ENCODE measurements at regions not wholly inside any gene's neighbourhood (a gene's known extent, or its start where the extent isn't known, plus 50 kb on each side); places are given as distances from the start of the nearest gene placed in this dataset.

- no peak for DNase-seq
Observed at GRCh38 chr6:87995461-87995860, 52.2 kb upstream of the SPACA1 start.

GRCh38 chr6:87993356-87993755 is 54.3 kb upstream of the SPACA1 start:
- DNase-seq, result no peak

- DNase-seq, result no peak
Observed at GRCh38 chr6:87990871-87991270, 56.8 kb upstream of the SPACA1 start.

- no peak for DNase-seq
Observed at GRCh38 chr6:87982134-87982533, 65.5 kb upstream of the SPACA1 start.

- no peak for DNase-seq
Observed at GRCh38 chr6:87979737-87980136, 67.9 kb upstream of the SPACA1 start.

- DNase-seq, result no peak
Observed at GRCh38 chr6:87976616-87977015, 71.0 kb upstream of the SPACA1 start.

GRCh38 chr6:87975561-87975960 is 72.1 kb upstream of the SPACA1 start:
- DNase-seq, result no peak

GRCh38 chr6:87972279-87972678 is 75.4 kb upstream of the SPACA1 start:
- no peak for DNase-seq

- DNase-seq, result no peak
Observed at GRCh38 chr6:87971605-87972262, 75.9 kb upstream of the SPACA1 start.

- no peak for DNase-seq
Observed at GRCh38 chr6:87968435-87969278, 79.0 kb upstream of the SPACA1 start.

GRCh38 chr6:87965806-87966205 is 81.8 kb upstream of the SPACA1 start:
- DNase-seq, result no peak

GRCh38 chr6:87959083-87959482 is 88.6 kb upstream of the SPACA1 start:
- no peak for DNase-seq

GRCh38 chr6:87951751-87952150 is 95.9 kb upstream of the SPACA1 start:
- DNase-seq, result no peak

GRCh38 chr6:87950614-87951013 is 97.0 kb upstream of the SPACA1 start:
- DNase-seq, result no peak

GRCh38 chr6:87949194-87949593 is 98.4 kb upstream of the SPACA1 start:
- no peak for DNase-seq

- no peak for DNase-seq
Observed at GRCh38 chr6:87946669-87947068, 101.0 kb upstream of the SPACA1 start.

GRCh38 chr6:87945966-87946365 is 101.7 kb upstream of the SPACA1 start:
- no peak for DNase-seq

GRCh38 chr6:87945181-87945580 is 102.5 kb upstream of the SPACA1 start:
- no peak for DNase-seq

GRCh38 chr6:87944541-87944954 is 103.1 kb upstream of the SPACA1 start:
- DNase-seq, result no peak

GRCh38 chr6:87943191-87943590 is 104.5 kb upstream of the SPACA1 start:
- no peak for DNase-seq

GRCh38 chr6:87941556-87942358 is 105.9 kb upstream of the SPACA1 start:
- DNase-seq, result no peak

GRCh38 chr6:87939776-87940175 is 107.9 kb upstream of the SPACA1 start:
- no peak for DNase-seq

GRCh38 chr6:87938287-87938686 is 109.4 kb upstream of the SPACA1 start:
- DNase-seq, result no peak

- no peak for DNase-seq
Observed at GRCh38 chr6:87936065-87936464, 111.6 kb upstream of the SPACA1 start.
